ENCODE measurements at regions not wholly inside any gene's neighbourhood (a gene's known extent, or its start where the extent isn't known, plus 50 kb on each side); places are given as distances from the start of the nearest gene placed in this dataset.

GRCh38 chr18:60740313-60740712, 367.7 kb upstream of the MC4R start:
- Histone ChIP-seq H3K9me3 (no peaks in the 10 kb centered on the region), H3K36me3 (no peaks in the 10 kb centered on the region), H3K4me1 (no peaks in the 10 kb centered on the region), H3K27ac (no peak overlapping the region), H3K4me3 (no peak overlapping the region), H3K27me3 (no peaks in the 10 kb centered on the region)
- no peak for DNase-seq
- TF ChIP-seq, protein P1, sequence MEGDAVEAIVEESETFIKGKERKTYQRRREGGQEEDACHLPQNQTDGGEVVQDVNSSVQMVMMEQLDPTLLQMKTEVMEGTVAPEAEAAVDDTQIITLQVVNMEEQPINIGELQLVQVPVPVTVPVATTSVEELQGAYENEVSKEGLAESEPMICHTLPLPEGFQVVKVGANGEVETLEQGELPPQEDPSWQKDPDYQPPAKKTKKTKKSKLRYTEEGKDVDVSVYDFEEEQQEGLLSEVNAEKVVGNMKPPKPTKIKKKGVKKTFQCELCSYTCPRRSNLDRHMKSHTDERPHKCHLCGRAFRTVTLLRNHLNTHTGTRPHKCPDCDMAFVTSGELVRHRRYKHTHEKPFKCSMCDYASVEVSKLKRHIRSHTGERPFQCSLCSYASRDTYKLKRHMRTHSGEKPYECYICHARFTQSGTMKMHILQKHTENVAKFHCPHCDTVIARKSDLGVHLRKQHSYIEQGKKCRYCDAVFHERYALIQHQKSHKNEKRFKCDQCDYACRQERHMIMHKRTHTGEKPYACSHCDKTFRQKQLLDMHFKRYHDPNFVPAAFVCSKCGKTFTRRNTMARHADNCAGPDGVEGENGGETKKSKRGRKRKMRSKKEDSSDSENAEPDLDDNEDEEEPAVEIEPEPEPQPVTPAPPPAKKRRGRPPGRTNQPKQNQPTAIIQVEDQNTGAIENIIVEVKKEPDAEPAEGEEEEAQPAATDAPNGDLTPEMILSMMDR (IDR thresholded peaks at IDR 0.05), result no peak
- no peak for TF ChIP-seq POLR2A (IDR thresholded peaks at IDR 0.05)

- no peak overlapping the region for H3K4me3 ChIP-seq
- no peaks in the 10 kb centered on the region for H3K36me3 ChIP-seq
- H3K4me1 ChIP-seq, result no peaks in the 10 kb centered on the region
- no peak for DNase-seq
- no peak overlapping the region for H3K27ac ChIP-seq
- no peaks in the 10 kb centered on the region for H3K27me3 ChIP-seq
- no peaks in the 10 kb centered on the region for H3K9me3 ChIP-seq
- TF ChIP-seq POLR2A (IDR thresholded peaks at IDR 0.05), result no peak
- TF ChIP-seq, protein P1 (IDR thresholded peaks at IDR 0.05), result no peak
Measured at GRCh38 chr18:60746491-60746890, 373.9 kb upstream of the MC4R start.

- H3K27ac ChIP-seq, result no peak overlapping the region
- no peaks in the 10 kb centered on the region for H3K27me3 ChIP-seq
- no peaks in the 10 kb centered on the region for H3K9me3 ChIP-seq
- no peak overlapping the region for H3K4me3 ChIP-seq
- H3K36me3 ChIP-seq, result no peaks in the 10 kb centered on the region
- TF ChIP-seq, protein P1 (IDR thresholded peaks at IDR 0.05), result no peak
- no peak for TF ChIP-seq POLR2A (IDR thresholded peaks at IDR 0.05)
- no peaks in the 10 kb centered on the region for H3K4me1 ChIP-seq
- DNase-seq, result no peak
Measured at GRCh38 chr18:60746919-60747318, 374.3 kb upstream of the MC4R start.

DNA sequence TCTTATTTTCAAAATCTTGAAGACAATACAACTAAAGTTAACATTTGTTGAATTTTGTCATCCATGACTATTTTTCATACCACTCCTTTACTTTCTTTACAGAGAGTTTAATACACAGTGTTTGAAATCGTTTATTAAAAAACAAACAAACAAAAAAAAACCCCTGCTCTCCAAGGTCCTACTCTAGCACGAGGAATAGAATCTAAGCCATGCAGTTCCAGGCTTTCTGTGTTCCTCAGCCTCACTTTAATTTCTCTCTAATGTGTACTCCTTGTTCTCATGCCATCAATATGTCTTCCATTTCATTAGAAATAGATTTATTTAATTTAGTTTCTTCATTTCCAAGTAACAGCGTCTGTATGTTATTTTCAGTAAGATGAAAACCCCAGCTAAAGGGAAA, 381.2 kb upstream of the MC4R start:
- Histone ChIP-seq H3K27ac (no peak overlapping the region), H3K36me3 (no peaks in the 10 kb centered on the region), H3K9me3 (no peaks in the 10 kb centered on the region), H3K27me3 (no peaks in the 10 kb centered on the region), H3K4me3 (no peak overlapping the region), H3K4me1 (no peaks in the 10 kb centered on the region)
- no peak for DNase-seq
- TF ChIP-seq POLR2A (IDR thresholded peaks at IDR 0.05), result no peak
- TF ChIP-seq, protein P1 (IDR thresholded peaks at IDR 0.05), result no peak

DNA sequence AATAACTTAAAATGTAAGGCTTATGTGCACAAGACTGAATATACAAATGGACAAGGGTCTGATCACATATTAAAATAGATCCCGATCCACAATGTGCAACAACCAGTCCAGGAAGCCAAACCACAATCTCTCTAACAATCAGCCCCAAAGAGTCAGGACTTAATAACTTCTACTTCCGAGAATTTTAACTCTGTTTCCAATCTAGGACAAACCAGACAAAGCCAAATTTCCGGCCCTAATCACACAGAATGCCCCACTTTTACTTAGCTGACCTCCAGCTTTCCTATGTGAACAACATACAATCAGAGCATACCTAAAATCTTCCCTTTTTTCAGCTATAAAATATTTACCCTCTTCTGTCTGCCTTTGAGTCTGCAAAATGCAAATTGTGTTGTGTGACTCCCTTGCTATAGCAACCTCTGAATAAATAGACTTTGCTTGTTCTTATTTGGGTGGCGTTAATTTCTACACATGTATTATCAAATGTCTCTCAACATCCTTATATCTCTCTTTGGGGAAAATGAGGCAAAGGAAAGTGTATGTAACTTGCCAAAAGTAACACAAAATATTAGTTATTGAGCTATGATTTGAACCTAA, 381.9 kb upstream of the MC4R start:
- no peak for DNase-seq
- Histone ChIP-seq H3K4me3 (no peak overlapping the region), H3K36me3 (no peaks in the 10 kb centered on the region), H3K27ac (no peak overlapping the region), H3K4me1 (no peaks in the 10 kb centered on the region), H3K27me3 (no peaks in the 10 kb centered on the region), H3K9me3 (no peaks in the 10 kb centered on the region)
- TF ChIP-seq, protein P1 (IDR thresholded peaks at IDR 0.05), result no peak
- TF ChIP-seq POLR2A (IDR thresholded peaks at IDR 0.05), result no peak

GRCh38 chr18:60755134-60755533, 382.6 kb upstream of the MC4R start:
- Histone ChIP-seq H3K9me3 (no peaks in the 10 kb centered on the region), H3K27me3 (no peaks in the 10 kb centered on the region), H3K27ac (no peak overlapping the region), H3K4me3 (no peak overlapping the region), H3K4me1 (no peaks in the 10 kb centered on the region), H3K36me3 (no peaks in the 10 kb centered on the region)
- TF ChIP-seq POLR2A (IDR thresholded peaks at IDR 0.05), result no peak
- TF ChIP-seq, protein P1 (IDR thresholded peaks at IDR 0.05), result no peak
- no peak for DNase-seq

Measured in Peyer's patch (tissue), 4 donors.